ENCODE measurements at regions not wholly inside any gene's neighbourhood (a gene's known extent, or its start where the extent isn't known, plus 50 kb on each side); places are given as distances from the start of the nearest gene placed in this dataset.

- Histone ChIP-seq H3K27me3 (ENCODE audit: control insufficient read depth, extremely low read depth, insufficient read depth, low read length) (no peaks in the 10 kb centered on the region), H3K4me3 (ENCODE audit: control insufficient read depth in 2 of 3, extremely low read depth in 1 of 3, insufficient read depth in 2 of 3, low read depth in 1 of 3, low read length in 3 of 3) (no peak overlapping the region), H3K4me2 (ENCODE audit: control insufficient read depth, extremely low read depth, insufficient read depth, low read depth, low read length) (no peak overlapping the region), H3K9me3 (ENCODE audit: control insufficient read depth, low read depth, low read length) (no peaks in the 10 kb centered on the region), H3K27ac (ENCODE audit: control insufficient read depth, insufficient read depth, low read length) (no peak overlapping the region), H3K79me2 (ENCODE audit: control insufficient read depth, insufficient read depth, low read length) (no peaks in the 10 kb centered on the region), H4K20me1 (ENCODE audit: control insufficient read depth, extremely low read depth, insufficient read depth, low read length) (no peaks in the 10 kb centered on the region), H3K9me1 (ENCODE audit: control insufficient read depth, extremely low read depth, insufficient read depth, low read length) (no peaks in the 10 kb centered on the region), H3K4me1 (ENCODE audit: control insufficient read depth, extremely low read depth, insufficient read depth, low read length) (peaks cover 19% of the 10 kb centered on the region), H3K9ac (ENCODE audit: control insufficient read depth, extremely low read depth, insufficient read depth, low read length) (no peak overlapping the region), H3K36me3 (ENCODE audit: control insufficient read depth in 2 of 2, extremely low read depth in 1 of 2, insufficient read depth in 2 of 2, low read length in 2 of 2) (no peaks in the 10 kb centered on the region), H2AFZ (ENCODE audit: control insufficient read depth, low read length) (no peak overlapping the region)
- FAIRE-seq (no peak), DNase-seq (ENCODE audit: low read depth, low spot score) (no peak)
- TF ChIP-seq EZH2 (IDR thresholded peaks at IDR 0.05; ENCODE audit: low read length) = no peak
- TF ChIP-seq, protein P1, sequence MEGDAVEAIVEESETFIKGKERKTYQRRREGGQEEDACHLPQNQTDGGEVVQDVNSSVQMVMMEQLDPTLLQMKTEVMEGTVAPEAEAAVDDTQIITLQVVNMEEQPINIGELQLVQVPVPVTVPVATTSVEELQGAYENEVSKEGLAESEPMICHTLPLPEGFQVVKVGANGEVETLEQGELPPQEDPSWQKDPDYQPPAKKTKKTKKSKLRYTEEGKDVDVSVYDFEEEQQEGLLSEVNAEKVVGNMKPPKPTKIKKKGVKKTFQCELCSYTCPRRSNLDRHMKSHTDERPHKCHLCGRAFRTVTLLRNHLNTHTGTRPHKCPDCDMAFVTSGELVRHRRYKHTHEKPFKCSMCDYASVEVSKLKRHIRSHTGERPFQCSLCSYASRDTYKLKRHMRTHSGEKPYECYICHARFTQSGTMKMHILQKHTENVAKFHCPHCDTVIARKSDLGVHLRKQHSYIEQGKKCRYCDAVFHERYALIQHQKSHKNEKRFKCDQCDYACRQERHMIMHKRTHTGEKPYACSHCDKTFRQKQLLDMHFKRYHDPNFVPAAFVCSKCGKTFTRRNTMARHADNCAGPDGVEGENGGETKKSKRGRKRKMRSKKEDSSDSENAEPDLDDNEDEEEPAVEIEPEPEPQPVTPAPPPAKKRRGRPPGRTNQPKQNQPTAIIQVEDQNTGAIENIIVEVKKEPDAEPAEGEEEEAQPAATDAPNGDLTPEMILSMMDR (optimal IDR thresholded peaks at IDR 0.05 in 1 of 3, IDR thresholded peaks at IDR 0.05 in 1 of 3, conservative IDR thresholded peaks at IDR 0.05 in 1 of 3; ENCODE audit: extremely low read depth in 1 of 3, insufficient read depth in 2 of 3, low read length in 3 of 3) = no peak
- dilution Hi-C loops (cut with MboI; ENCODE audit: extremely low pct_ligation_motif_present, low sequenced_read_pairs) = no loop called here
These were observed 186.6 kb upstream of the HAAO start for GRCh38 chr2:42978887-42979415.

DNA sequence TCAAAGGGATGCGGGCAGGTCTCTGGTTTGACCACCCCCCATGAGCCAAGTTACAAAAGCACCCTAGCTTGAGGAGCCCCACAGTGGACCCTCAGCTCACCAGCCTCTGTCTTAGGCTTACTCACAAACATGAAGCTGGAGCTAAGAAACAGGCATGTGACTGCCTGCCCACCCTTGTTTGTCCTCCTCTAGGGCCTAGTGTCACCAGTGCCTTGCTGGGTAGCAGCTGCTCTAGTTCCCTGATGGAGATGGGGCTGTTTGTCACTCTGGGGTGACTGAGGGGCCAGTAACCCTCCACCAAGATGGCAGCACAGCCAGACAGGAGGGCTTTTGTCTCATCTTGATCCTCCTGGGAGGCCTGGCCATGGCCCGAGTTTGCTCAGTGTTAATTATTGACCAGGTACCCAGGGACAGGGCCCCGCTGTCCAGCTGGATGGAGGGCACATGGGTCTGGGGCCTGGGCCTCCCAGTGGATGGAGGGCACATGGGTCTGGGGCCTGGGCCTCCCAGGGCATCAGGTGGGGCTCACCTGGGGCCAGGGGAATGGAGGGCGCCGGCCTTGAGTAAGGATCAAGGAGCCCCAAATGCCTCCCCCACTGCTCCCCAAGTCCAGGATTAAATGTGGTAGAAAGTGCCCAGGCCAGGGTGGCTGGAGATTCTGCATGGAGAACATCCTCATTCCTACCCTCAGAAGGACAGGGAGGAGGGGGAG lies 185.9 kb upstream of the HAAO start:
- no peaks in the 10 kb centered on the region for H3K36me3 ChIP-seq (ENCODE audit: control insufficient read depth in 2 of 2, extremely low read depth in 1 of 2, insufficient read depth in 2 of 2, low read length in 2 of 2)
- dilution Hi-C loops (cut with MboI; ENCODE audit: extremely low pct_ligation_motif_present, low sequenced_read_pairs) = no loop called here
- H3K27me3 ChIP-seq (ENCODE audit: control insufficient read depth, extremely low read depth, insufficient read depth, low read length) = no peaks in the 10 kb centered on the region
- no peaks in the 10 kb centered on the region for H4K20me1 ChIP-seq (ENCODE audit: control insufficient read depth, extremely low read depth, insufficient read depth, low read length)
- no peaks in the 10 kb centered on the region for H3K79me2 ChIP-seq (ENCODE audit: control insufficient read depth, insufficient read depth, low read length)
- no peak overlapping the region for H3K4me3 ChIP-seq (ENCODE audit: control insufficient read depth in 2 of 3, extremely low read depth in 1 of 3, insufficient read depth in 2 of 3, low read depth in 1 of 3, low read length in 3 of 3)
- no peak for TF ChIP-seq EZH2 (IDR thresholded peaks at IDR 0.05; ENCODE audit: low read length)
- TF ChIP-seq, protein P1 (optimal IDR thresholded peaks at IDR 0.05 in 1 of 3, IDR thresholded peaks at IDR 0.05 in 1 of 3, conservative IDR thresholded peaks at IDR 0.05 in 1 of 3; ENCODE audit: extremely low read depth in 1 of 3, insufficient read depth in 2 of 3, low read length in 3 of 3) = no peak
- H2AFZ ChIP-seq (ENCODE audit: control insufficient read depth, low read length) = no peak overlapping the region
- H3K9ac ChIP-seq (ENCODE audit: control insufficient read depth, extremely low read depth, insufficient read depth, low read length) = no peak overlapping the region
- DNase-seq (ENCODE audit: low read depth, low spot score) (no peak), FAIRE-seq (no peak)
- no peaks in the 10 kb centered on the region for H3K9me3 ChIP-seq (ENCODE audit: control insufficient read depth, low read depth, low read length)
- H3K9me1 ChIP-seq (ENCODE audit: control insufficient read depth, extremely low read depth, insufficient read depth, low read length) = no peaks in the 10 kb centered on the region
- no peak overlapping the region for H3K4me2 ChIP-seq (ENCODE audit: control insufficient read depth, extremely low read depth, insufficient read depth, low read depth, low read length)
- no peak overlapping the region for H3K27ac ChIP-seq (ENCODE audit: control insufficient read depth, insufficient read depth, low read length)
- peaks cover 19% of the 10 kb centered on the region for H3K4me1 ChIP-seq (ENCODE audit: control insufficient read depth, extremely low read depth, insufficient read depth, low read length)

All from keratinocyte (primary cell).